ENCODE measurements at regions not wholly inside any gene's neighbourhood (a gene's known extent, or its start where the extent isn't known, plus 50 kb on each side); places are given as distances from the start of the nearest gene placed in this dataset.
A peak's percentile ranks its signal among the peaks of the same experiment; 100 is the strongest.

GRCh38 chr12:24414480-24414879, 465.0 kb upstream of the SOX5 start:
- intact Hi-C loops (cut with micrococcal nuclease): no loop called here
- H3K4me1 ChIP-seq (ENCODE audit: control insufficient read depth, insufficient read depth, low read length): no peaks in the 10 kb centered on the region
- no peak overlapping the region for H3K27ac Mint-ChIP-seq
- no peak for TF ChIP-seq CTCF (IDR thresholded peaks at IDR 0.05)
- H3K36me3 Mint-ChIP-seq: no peaks in the 10 kb centered on the region
- H3K27me3 Mint-ChIP-seq (ENCODE audit: low read depth in 2 of 2): no peaks in the 10 kb centered on the region
- no peak overlapping the region for H3K4me3 ChIP-seq (ENCODE audit: low read length)
- no peak for DNase-seq
- no peak overlapping the region for H3K27ac ChIP-seq (ENCODE audit: low read length)
- 15% methylated on average over 5 of the region's 5 CpGs for WGBS (ENCODE audit: insufficient coverage)
- H3K4me3 Mint-ChIP-seq: no peak overlapping the region
- peaks cover 0 to 6% of the 10 kb centered on the region in 2 donors for H3K4me1 Mint-ChIP-seq
- H3K36me3 ChIP-seq (ENCODE audit: control insufficient read depth, insufficient read depth, low read length): no peaks in the 10 kb centered on the region
- H3K9me3 Mint-ChIP-seq: no peaks in the 10 kb centered on the region
- H3K9me3 ChIP-seq (ENCODE audit: control insufficient read depth, insufficient read depth, low read length): no peaks in the 10 kb centered on the region
- H3K27me3 ChIP-seq (ENCODE audit: control insufficient read depth, insufficient read depth, low read length): no peaks in the 10 kb centered on the region
- no peak for ATAC-seq

GRCh38 chr12:24411948-24412347, 462.5 kb upstream of the SOX5 start:
- no peaks in the 10 kb centered on the region for H3K9me3 Mint-ChIP-seq
- no peak for ATAC-seq
- H3K27ac Mint-ChIP-seq: no peak overlapping the region
- no peak for DNase-seq
- H3K4me3 Mint-ChIP-seq: no peak overlapping the region
- 98% methylated on average over 8 of the region's 8 CpGs for WGBS (ENCODE audit: insufficient coverage)
- no peaks in the 10 kb centered on the region for H3K27me3 Mint-ChIP-seq (ENCODE audit: low read depth in 2 of 2)
- H3K36me3 Mint-ChIP-seq: no peaks in the 10 kb centered on the region
- Histone ChIP-seq H3K36me3 (ENCODE audit: control insufficient read depth, insufficient read depth, low read length) (no peaks in the 10 kb centered on the region), H3K27me3 (ENCODE audit: control insufficient read depth, insufficient read depth, low read length) (no peaks in the 10 kb centered on the region), H3K27ac (ENCODE audit: low read length) (no peak overlapping the region), H3K4me3 (ENCODE audit: low read length) (no peak overlapping the region), H3K4me1 (ENCODE audit: control insufficient read depth, insufficient read depth, low read length) (peaks cover 4% of the 10 kb centered on the region), H3K9me3 (ENCODE audit: control insufficient read depth, insufficient read depth, low read length) (no peaks in the 10 kb centered on the region)
- intact Hi-C loops (cut with micrococcal nuclease): no loop called here
- H3K4me1 Mint-ChIP-seq: peaks cover 21 to 28% of the 10 kb centered on the region in 2 donors
- no peak for TF ChIP-seq CTCF (IDR thresholded peaks at IDR 0.05)

- no peaks in the 10 kb centered on the region for H3K27me3 ChIP-seq (ENCODE audit: control insufficient read depth, insufficient read depth, low read length)
- peaks cover 4% of the 10 kb centered on the region for H3K4me1 ChIP-seq (ENCODE audit: control insufficient read depth, insufficient read depth, low read length)
- DNase-seq (no peak), ATAC-seq (no peak)
- Mint-ChIP-seq H3K27ac (no peak overlapping the region), H3K9me3 (no peaks in the 10 kb centered on the region), H3K27me3 (ENCODE audit: low read depth in 2 of 2) (no peaks in the 10 kb centered on the region), H3K36me3 (no peaks in the 10 kb centered on the region), H3K4me1 (peaks cover 29 to 33% of the 10 kb centered on the region in 2 donors), H3K4me3 (no peak overlapping the region)
- H3K27ac ChIP-seq (ENCODE audit: low read length): no peak overlapping the region
- no peaks in the 10 kb centered on the region for H3K9me3 ChIP-seq (ENCODE audit: control insufficient read depth, insufficient read depth, low read length)
- no peaks in the 10 kb centered on the region for H3K36me3 ChIP-seq (ENCODE audit: control insufficient read depth, insufficient read depth, low read length)
- TF ChIP-seq CTCF (IDR thresholded peaks at IDR 0.05): no peak
- no peak overlapping the region for H3K4me3 ChIP-seq (ENCODE audit: low read length)
- 95% methylated on average over 5 of the region's 5 CpGs for WGBS (ENCODE audit: insufficient coverage)
- intact Hi-C loops (cut with micrococcal nuclease): no loop called here
These were observed 460.4 kb upstream of the SOX5 start for GRCh38 chr12:24409868-24410267.

- 12% methylated on average over 5 of the region's 5 CpGs for WGBS (ENCODE audit: insufficient coverage)
These were observed 458.8 kb upstream of the SOX5 start for GRCh38 chr12:24408305-24408704.

More at GRCh38 chr12:24408305-24408704, 458.8 kb upstream of the SOX5 start:
- H3K4me1 Mint-ChIP-seq: peaks cover 37 to 41% of the 10 kb centered on the region in 2 donors
- H3K36me3 Mint-ChIP-seq: no peaks in the 10 kb centered on the region
- Histone ChIP-seq H3K36me3 (ENCODE audit: control insufficient read depth, insufficient read depth, low read length) (no peaks in the 10 kb centered on the region), H3K27me3 (ENCODE audit: control insufficient read depth, insufficient read depth, low read length) (no peaks in the 10 kb centered on the region), H3K4me3 (ENCODE audit: low read length) (no peak overlapping the region), H3K9me3 (ENCODE audit: control insufficient read depth, insufficient read depth, low read length) (no peaks in the 10 kb centered on the region), H3K4me1 (ENCODE audit: control insufficient read depth, insufficient read depth, low read length) (peaks cover 4% of the 10 kb centered on the region), H3K27ac (ENCODE audit: low read length) (no peak overlapping the region)
- no peaks in the 10 kb centered on the region for H3K9me3 Mint-ChIP-seq
- DNase-seq (no peak), ATAC-seq (peak in 1 of 3 donors; percentile 51)
- no peak for TF ChIP-seq CTCF (IDR thresholded peaks at IDR 0.05)
- no peak overlapping the region for H3K27ac Mint-ChIP-seq
- H3K4me3 Mint-ChIP-seq: no peak overlapping the region
- no peaks in the 10 kb centered on the region for H3K27me3 Mint-ChIP-seq (ENCODE audit: low read depth in 2 of 2)
- intact Hi-C loops (cut with micrococcal nuclease): no loop called here
